Pancreas (tissue), 10 donors: ENCODE measurements at regions not wholly inside any gene's neighbourhood (a gene's known extent, or its start where the extent isn't known, plus 50 kb on each side); places are given as distances from the start of the nearest gene placed in this dataset.

Experiments used
- ATAC-seq, 4 donors: fragments of 200-7000 bp; cut with Tn5 transposase; one replicate each; pipeline versions ENCODE4 v1.8.0 to v1.9.1; 2020; ENCODE audit warnings: mild to moderate bottlenecking in 4 of 4, moderate library complexity in 4 of 4
- DNase-seq, 6 donors: peaks; one replicate each; pipeline ENCODE4 v3.0.0-alpha.2; 2020
- FAIRE-seq: peaks from 2 replicates; lab custom pipeline; 2012; peaks lifted over from hg19 to GRCh38; lab: Jason Lieb, UNC
- H3K27ac ChIP-seq, 4 donors: fragments of 200-600 bp; sonication (generic); 1 replicate in 3 of 4; 2 replicates in 1 of 4; pipeline versions ENCODE4 v1.5.0 to v1.8.0; 2020
- H3K27me3 ChIP-seq, 4 donors: fragments of 200-600 bp; one replicate each; pipeline ENCODE4 v1.8.0; 2021
- H3K36me3 ChIP-seq, 3 donors: fragments of 200-600 bp; sonication (generic) in 1 of 3; one replicate each; pipeline versions ENCODE4 v1.5.0 to v1.8.0; 2020 to 2021
- H3K4me1 ChIP-seq, 3 donors: fragments of 200-600 bp; one replicate each; pipeline ENCODE4 v1.8.0; 2021
- H3K4me3 ChIP-seq, 4 donors: fragments of 200-600 bp; sonication (generic) in 2 of 4; one replicate each; pipeline versions ENCODE4 v1.5.0 to v1.8.0; 2020 to 2021
- H3K9me3 ChIP-seq, 4 donors: fragments of 200-600 bp; one replicate each; pipeline ENCODE4 v1.8.0; 2021
- WGBS, 2 donors: extraction: QIAGEN DNeasy Blood & Tissue Kit; methylation state at CpG; one replicate each; pipeline ENCODE4 v1.1.7; 2013; 5-methylcytosine and 5-hydroxymethylcytosine counted together
- intact Hi-C, 3 donors: fragments of 100-400 bp; cut with DNase I; formaldehyde crosslinking; loops; one replicate each; pipeline versions ENCODE4 v1.11.1 to v1.14.2; 2022
- TF ChIP-seq, protein P1 (sequence below), 4 donors: fragments of 200-600 bp; sonication (generic) in 3 of 4; IDR thresholded peaks; one replicate each; pipeline versions ENCODE4 v1.5.0 to v1.8.0; 2021; ENCODE audit warnings: antibody characterized with exemption in 4 of 4
- donor health status: healthy with polysubstance abuse.
- donor health status: DM: no; HTN: no; CAD: no; lungs with moderate emphysema.
- donor health status: DM: no; HTN: no; CAD: no.
- donor health status: control.
- donor health status: control.
- donor health status: Bipolar disorder and iron deficiency.
- donor health status: DM: yes; HTN: yes; CAD: no.
- donor health status: DM: no; HTN: no; CAD: no.
- donor health status: DM: no; HTN: no; CAD: no.
- donor health status: DM: yes; HTN: yes; CAD: no.

DNA sequence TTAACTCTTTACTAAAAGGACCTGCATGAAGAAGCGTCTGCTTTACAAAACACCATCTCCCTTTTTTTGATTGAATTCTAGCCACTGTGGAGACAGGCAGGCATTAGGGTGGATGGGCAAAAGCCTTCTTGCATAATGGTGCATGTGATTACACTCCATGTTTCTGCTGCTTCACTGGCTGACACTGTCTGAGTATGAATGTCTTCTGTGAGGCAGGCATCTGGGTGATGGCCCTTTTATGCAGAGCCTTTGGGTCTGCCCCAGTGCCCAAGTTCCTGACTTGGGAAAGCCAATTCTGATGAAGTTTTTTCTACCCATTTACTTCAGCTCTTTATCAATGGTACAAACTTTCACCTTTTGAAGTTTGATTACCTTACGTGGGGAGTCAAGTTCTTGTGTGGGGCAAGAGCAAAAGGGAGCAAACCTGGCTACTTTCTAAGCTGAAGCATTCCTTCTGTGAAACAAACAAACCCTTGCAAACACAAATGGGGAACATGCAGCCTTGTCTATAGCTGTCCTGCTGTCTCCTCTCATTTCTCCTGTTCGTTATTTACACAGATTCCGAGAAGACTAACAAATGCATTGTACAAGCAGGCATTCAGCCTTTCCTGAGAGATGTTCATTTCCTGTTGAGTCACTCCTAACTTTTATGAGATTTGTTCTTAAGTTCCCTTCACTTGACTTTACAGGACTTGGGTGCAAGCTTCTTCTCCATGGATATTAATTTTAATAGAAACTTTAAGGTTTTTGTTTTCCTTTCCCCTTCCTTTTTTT is 301.9 kb downstream of the TLL1 start:
- no peaks in the 10 kb centered on the region for H3K9me3 ChIP-seq
- no peak overlapping the region for H3K4me3 ChIP-seq
- H3K36me3 ChIP-seq, result no peaks in the 10 kb centered on the region
- no peak for DNase-seq
- no peaks in the 10 kb centered on the region for H3K27me3 ChIP-seq
- no peak overlapping the region for H3K27ac ChIP-seq
- TF ChIP-seq, protein P1, sequence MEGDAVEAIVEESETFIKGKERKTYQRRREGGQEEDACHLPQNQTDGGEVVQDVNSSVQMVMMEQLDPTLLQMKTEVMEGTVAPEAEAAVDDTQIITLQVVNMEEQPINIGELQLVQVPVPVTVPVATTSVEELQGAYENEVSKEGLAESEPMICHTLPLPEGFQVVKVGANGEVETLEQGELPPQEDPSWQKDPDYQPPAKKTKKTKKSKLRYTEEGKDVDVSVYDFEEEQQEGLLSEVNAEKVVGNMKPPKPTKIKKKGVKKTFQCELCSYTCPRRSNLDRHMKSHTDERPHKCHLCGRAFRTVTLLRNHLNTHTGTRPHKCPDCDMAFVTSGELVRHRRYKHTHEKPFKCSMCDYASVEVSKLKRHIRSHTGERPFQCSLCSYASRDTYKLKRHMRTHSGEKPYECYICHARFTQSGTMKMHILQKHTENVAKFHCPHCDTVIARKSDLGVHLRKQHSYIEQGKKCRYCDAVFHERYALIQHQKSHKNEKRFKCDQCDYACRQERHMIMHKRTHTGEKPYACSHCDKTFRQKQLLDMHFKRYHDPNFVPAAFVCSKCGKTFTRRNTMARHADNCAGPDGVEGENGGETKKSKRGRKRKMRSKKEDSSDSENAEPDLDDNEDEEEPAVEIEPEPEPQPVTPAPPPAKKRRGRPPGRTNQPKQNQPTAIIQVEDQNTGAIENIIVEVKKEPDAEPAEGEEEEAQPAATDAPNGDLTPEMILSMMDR (IDR thresholded peaks at IDR 0.05), result no peak
- H3K4me1 ChIP-seq, result no peaks in the 10 kb centered on the region
- no peak for ATAC-seq
- intact Hi-C loops, result no loop called here
- 44 to 57% methylated on average over 4 of the region's 4 CpGs for WGBS, 2 donors
- FAIRE-seq, result no peak

DNA sequence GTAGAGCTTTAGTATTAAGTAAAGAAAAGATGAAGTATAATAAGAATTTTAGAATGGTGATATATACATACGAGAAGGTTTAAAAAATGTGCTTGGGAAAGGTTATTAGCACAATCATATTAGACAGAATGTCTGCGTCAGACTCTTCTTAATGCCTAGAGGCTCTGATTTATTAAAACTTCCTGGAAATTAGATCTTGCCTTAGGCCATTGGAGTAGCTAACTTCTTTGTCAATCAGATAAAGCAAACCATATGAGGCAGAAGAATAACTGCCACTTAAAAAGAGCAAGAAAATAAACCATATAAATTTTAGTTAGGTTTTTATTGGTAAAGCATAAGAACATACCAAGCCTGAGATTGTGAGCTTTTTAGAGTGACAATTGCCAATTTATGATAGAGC is 309.1 kb downstream of the TLL1 start:
- FAIRE-seq, result no peak
- intact Hi-C loops, result no loop called here
- WGBS, 2 donors, result 69 to 70% methylated on average over 2 of the region's 2 CpGs

GRCh38 chr4:166195101-166195500 is 322.1 kb downstream of the TLL1 start:
- Histone ChIP-seq H3K9me3 (no peaks in the 10 kb centered on the region), H3K4me3 (no peak overlapping the region), H3K27ac (no peak overlapping the region), H3K36me3 (no peaks in the 10 kb centered on the region), H3K27me3 (no peaks in the 10 kb centered on the region), H3K4me1 (no peaks in the 10 kb centered on the region)
- FAIRE-seq (no peak), ATAC-seq (no peak), DNase-seq (no peak)
- TF ChIP-seq, protein P1 (IDR thresholded peaks at IDR 0.05), result no peak
- intact Hi-C loops, result no loop called here

More for the DNA sequence above, 309.1 kb downstream of the TLL1 start:
- Histone ChIP-seq H3K9me3 (no peaks in the 10 kb centered on the region), H3K36me3 (no peaks in the 10 kb centered on the region), H3K27me3 (no peaks in the 10 kb centered on the region), H3K4me3 (no peak overlapping the region), H3K27ac (no peak overlapping the region), H3K4me1 (no peaks in the 10 kb centered on the region)
- DNase-seq (no peak), ATAC-seq (no peak)
- TF ChIP-seq, protein P1 (IDR thresholded peaks at IDR 0.05), result no peak

- FAIRE-seq (no peak), ATAC-seq (no peak), DNase-seq (no peak)
- Histone ChIP-seq H3K27me3 (no peaks in the 10 kb centered on the region), H3K27ac (no peak overlapping the region), H3K4me3 (no peak overlapping the region), H3K36me3 (no peaks in the 10 kb centered on the region), H3K4me1 (no peaks in the 10 kb centered on the region), H3K9me3 (no peaks in the 10 kb centered on the region)
- TF ChIP-seq, protein P1 (IDR thresholded peaks at IDR 0.05), result no peak
- intact Hi-C loops, result no loop called here
- 66 to 74% methylated on average over 3 of the region's 3 CpGs for WGBS, 2 donors
Observed at GRCh38 chr4:166197166-166197565, 324.1 kb downstream of the TLL1 start.

- no peak overlapping the region for H3K4me3 ChIP-seq
- no peaks in the 10 kb centered on the region for H3K9me3 ChIP-seq
- ATAC-seq (peak in 2 of 4 donors; percentile 40 to 63), FAIRE-seq (no peak), DNase-seq (no peak)
- no peaks in the 10 kb centered on the region for H3K36me3 ChIP-seq
- no peaks in the 10 kb centered on the region for H3K27me3 ChIP-seq
- intact Hi-C loops, result no loop called here
- TF ChIP-seq, protein P1 (IDR thresholded peaks at IDR 0.05), result no peak
- H3K27ac ChIP-seq, result no peak overlapping the region
- 59 to 71% methylated on average over 6 of the region's 6 CpGs for WGBS, 2 donors
- H3K4me1 ChIP-seq, result no peaks in the 10 kb centered on the region
Observed at GRCh38 chr4:166198041-166198440, 325.0 kb downstream of the TLL1 start.
